SK-N-SH treated with all-trans-retinoic acid at 6 μM for 48 hours (cell line): ENCODE measurements at regions not wholly inside any gene's neighbourhood (a gene's known extent, or its start where the extent isn't known, plus 50 kb on each side); places are given as distances from the start of the nearest gene placed in this dataset.

Experiments used
- ARNTL ChIP-seq: fragments of 450-650 bp; formaldehyde crosslinking; IDR thresholded peaks from 2 replicates; pipeline ENCODE4 v1.5.0; 2020; ENCODE audit warnings: low read depth, mild to moderate bottlenecking, moderate library complexity, borderline replicate concordance
- CREB5 ChIP-seq: fragments of 250-450 bp; sonication (Bioruptor Pico); IDR thresholded peaks from 2 replicates; pipeline ENCODE4 v1.5.1; 2020; ENCODE audit warnings: low read depth, mild to moderate bottlenecking, moderate library complexity
- CSDC2 ChIP-seq: fragments of 250-450 bp; sonication (Bioruptor Pico); IDR thresholded peaks from 2 replicates; pipeline ENCODE4 v1.5.0; 2020; ENCODE audit warnings: mild to moderate bottlenecking, moderate library complexity
- CSRNP3 ChIP-seq: fragments of 250-450 bp; sonication (Bioruptor Pico); IDR thresholded peaks from 2 replicates; pipeline ENCODE4 v1.5.1; 2021; ENCODE audit warnings: mild to moderate bottlenecking, moderate library complexity
- GLIS3 ChIP-seq: fragments of 250-450 bp; sonication (Bioruptor Pico); IDR thresholded peaks from 2 replicates; pipeline ENCODE4 v1.5.0; 2020; ENCODE audit warnings: mild to moderate bottlenecking, moderate library complexity
- ZFP3 ChIP-seq: fragments of 250-450 bp; sonication (Bioruptor Pico); IDR thresholded peaks from 2 replicates; pipeline ENCODE4 v1.5.0; 2020; ENCODE audit warnings: mild to moderate bottlenecking, moderate library complexity

- TF ChIP-seq ZFP3 (CRISPR knock-in tag) (no peak), CSRNP3 (CRISPR knock-in tag) (no peak), GLIS3 (CRISPR knock-in tag) (no peak), CSDC2 (CRISPR knock-in tag) (no peak), ARNTL (no peak), CREB5 (CRISPR knock-in tag) (no peak)
These were observed 290.4 kb downstream of the AACS start for GRCh38 chr12:125355614-125356013.
